Stomach (tissue), 4 donors: ENCODE measurements at regions not wholly inside any gene's neighbourhood (a gene's known extent, or its start where the extent isn't known, plus 50 kb on each side); places are given as distances from the start of the nearest gene placed in this dataset.

Source experiments
- EP300 ChIP-seq: sonication (generic); formaldehyde crosslinking; IDR thresholded peaks from one replicate; pipeline ENCODE4 v1.6.1; 2017; ENCODE audit warnings: antibody characterized with exemption
- POLR2A ChIP-seq, 4 donors: fragments of 450-650 bp; IDR thresholded peaks; one replicate each; pipeline ENCODE4 v1.6.1; 2016; ENCODE audit warnings: antibody characterized with exemption in 4 of 4, control low read depth in 2 of 4, mild to moderate bottlenecking in 1 of 4, moderate library complexity in 1 of 4
- TF ChIP-seq, protein P1 (sequence below), 7 experiments: fragments of 450-650 bp in 4 of 7; fragments of 200-600 bp in 3 of 7; sonication (generic) in 3 of 7; IDR thresholded peaks; one replicate each; pipeline ENCODE4 v1.5.1; 2016 to 2019; ENCODE audit warnings: antibody characterized with exemption in 7 of 7, control low read depth in 2 of 7, mild to moderate bottlenecking in 1 of 7

DNA sequence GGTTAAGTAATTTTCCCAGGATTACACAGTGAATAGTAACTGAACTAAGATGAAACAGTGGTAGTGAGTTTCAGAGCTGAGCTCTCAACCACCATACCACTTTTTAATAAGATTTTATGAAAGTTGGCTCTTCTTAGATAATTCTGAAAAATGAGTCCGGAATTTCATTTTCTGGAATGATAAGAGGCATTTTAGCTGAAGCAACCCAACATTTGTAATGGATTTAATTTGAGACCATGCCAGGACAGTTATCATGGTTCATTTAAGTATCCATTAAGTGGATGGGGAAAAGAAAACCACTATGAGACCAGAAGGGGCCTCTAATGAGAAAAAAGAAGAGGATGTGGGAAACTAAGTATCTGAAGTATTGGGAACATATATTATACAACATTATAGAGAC is 464.7 kb upstream of the C9orf72 start:
- TF ChIP-seq, protein P1, sequence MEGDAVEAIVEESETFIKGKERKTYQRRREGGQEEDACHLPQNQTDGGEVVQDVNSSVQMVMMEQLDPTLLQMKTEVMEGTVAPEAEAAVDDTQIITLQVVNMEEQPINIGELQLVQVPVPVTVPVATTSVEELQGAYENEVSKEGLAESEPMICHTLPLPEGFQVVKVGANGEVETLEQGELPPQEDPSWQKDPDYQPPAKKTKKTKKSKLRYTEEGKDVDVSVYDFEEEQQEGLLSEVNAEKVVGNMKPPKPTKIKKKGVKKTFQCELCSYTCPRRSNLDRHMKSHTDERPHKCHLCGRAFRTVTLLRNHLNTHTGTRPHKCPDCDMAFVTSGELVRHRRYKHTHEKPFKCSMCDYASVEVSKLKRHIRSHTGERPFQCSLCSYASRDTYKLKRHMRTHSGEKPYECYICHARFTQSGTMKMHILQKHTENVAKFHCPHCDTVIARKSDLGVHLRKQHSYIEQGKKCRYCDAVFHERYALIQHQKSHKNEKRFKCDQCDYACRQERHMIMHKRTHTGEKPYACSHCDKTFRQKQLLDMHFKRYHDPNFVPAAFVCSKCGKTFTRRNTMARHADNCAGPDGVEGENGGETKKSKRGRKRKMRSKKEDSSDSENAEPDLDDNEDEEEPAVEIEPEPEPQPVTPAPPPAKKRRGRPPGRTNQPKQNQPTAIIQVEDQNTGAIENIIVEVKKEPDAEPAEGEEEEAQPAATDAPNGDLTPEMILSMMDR (IDR thresholded peaks at IDR 0.05): no peak
- no peak for TF ChIP-seq POLR2A (IDR thresholded peaks at IDR 0.05)
- TF ChIP-seq EP300: no peak
